Panc1 (cell line): ENCODE measurements at regions not wholly inside any gene's neighbourhood (a gene's known extent, or its start where the extent isn't known, plus 50 kb on each side); places are given as distances from the start of the nearest gene placed in this dataset.

Source experiments
- ATAC-seq: fragments of 200-7000 bp; cut with Tn5 transposase; 2 replicates; pipeline ENCODE4 v1.9.1; 2020; ENCODE audit warnings: mild to moderate bottlenecking, moderate library complexity
- BruUV-seq: library from RNA; stranded (reverse); fragments of 400-500 nt; replicated peaks from 2 replicates; lab custom pipeline; 2021; lab: Mats Ljungman, UMichigan
- CTCF ChIA-PET: fragments of 300-600 bp; sonication (Branson Sonifier 250); formaldehyde crosslinking; loops from one replicate; lab custom pipeline; 2022; ENCODE audit warnings: antibody characterized with exemption; lab: Charles Lee
- POLR2A ChIA-PET: fragments of 300-600 bp; sonication (Branson Sonifier 250); formaldehyde crosslinking; loops from one replicate; lab custom pipeline; 2022; ENCODE audit warnings: antibody characterized with exemption; lab: Charles Lee
- DNase-seq: peaks from one replicate; pipeline ENCODE4 v3.0.0-alpha.2; 2010; ENCODE audit warnings: low read depth, low spot score
- H3K27ac ChIP-seq: 2 replicates; pipeline ENCODE4 v1.5.1; 2011; ENCODE audit warnings: mild to moderate bottlenecking, low read length, inconsistent platforms
- H3K27me3 ChIP-seq: fragments of 200-500 bp; sonication (Bioruptor generic); 2 replicates; pipeline ENCODE4 v1.6.0; 2014; ENCODE audit warnings: low read length, inconsistent platforms; ENCODE audit not compliant: control insufficient read depth, insufficient read depth
- H3K36me3 ChIP-seq: fragments of 200-500 bp; sonication (Bioruptor generic); 2 replicates; pipeline ENCODE4 v1.5.1; 2014; ENCODE audit warnings: inconsistent platforms, mild to moderate bottlenecking, low read length, moderate library complexity; ENCODE audit not compliant: control insufficient read depth, insufficient read depth
- H3K4me1 ChIP-seq: 2 replicates; pipeline ENCODE4 v1.5.1; 2011; ENCODE audit warnings: inconsistent platforms, mild to moderate bottlenecking, low read length, moderate library complexity; ENCODE audit not compliant: control insufficient read depth, insufficient read depth
- H3K4me3 ChIP-seq, 2 experiments: 2 replicates each; pipeline ENCODE4 v1.5.1; 2011 to 2012; ENCODE audit warnings: low read depth in 2 of 2, low read length in 2 of 2, mild to moderate bottlenecking in 2 of 2, inconsistent platforms in 1 of 2, moderate library complexity in 1 of 2
- H3K9me3 ChIP-seq: fragments of 200-500 bp; sonication (Bioruptor generic); 2 replicates; pipeline ENCODE4 v1.5.1; 2014; ENCODE audit warnings: low read depth, mild to moderate bottlenecking, inconsistent platforms, low read length, moderate library complexity; ENCODE audit not compliant: control insufficient read depth, insufficient read depth
- POLR2AphosphoS5 ChIP-seq: IDR thresholded peaks from 2 replicates; pipeline ENCODE4 v1.6.1; 2012; ENCODE audit warnings: mild to moderate bottlenecking, low read depth, low read length, moderate library complexity
- SIN3A ChIP-seq: IDR thresholded peaks from 2 replicates; pipeline ENCODE4 v1.6.1; 2012; ENCODE audit warnings: low read depth, mild to moderate bottlenecking, low read length, moderate library complexity, borderline replicate concordance; ENCODE audit not compliant: insufficient read depth
- TCF7L2 ChIP-seq: IDR thresholded peaks from 2 replicates; pipeline ENCODE4 v1.6.1; 2011; ENCODE audit warnings: mild to moderate bottlenecking, low read depth, low read length, inconsistent platforms
- in situ Hi-C: cut with HindIII; loops from 2 replicates; pipeline ENCODE4 v1.10.0; 2016; ENCODE audit warnings: low sequenced_read_pairs, low pct_unique_long_range_greater_than_20kb
- intact Hi-C: fragments of 100-400 bp; cut with micrococcal nuclease; formaldehyde crosslinking; loops from one replicate; pipeline ENCODE4 v1.10.0; 2022; ENCODE audit not compliant: unreplicated experiment
- TF ChIP-seq, protein P1 (sequence below), 2 experiments: IDR thresholded peaks; 2 replicates each; pipeline ENCODE4 v1.6.1; 2011 to 2012; ENCODE audit warnings: low read depth in 2 of 2, control low read depth in 1 of 2, low read length in 1 of 2, mild to moderate bottlenecking in 1 of 2, moderate library complexity in 1 of 2; ENCODE audit not compliant: insufficient read depth in 1 of 2
- TF ChIP-seq, protein P2 (sequence below): fragments of 450-650 bp; IDR thresholded peaks from 2 replicates; pipeline ENCODE4 v1.5.1; 2017; ENCODE audit warnings: mild to moderate bottlenecking

DNA sequence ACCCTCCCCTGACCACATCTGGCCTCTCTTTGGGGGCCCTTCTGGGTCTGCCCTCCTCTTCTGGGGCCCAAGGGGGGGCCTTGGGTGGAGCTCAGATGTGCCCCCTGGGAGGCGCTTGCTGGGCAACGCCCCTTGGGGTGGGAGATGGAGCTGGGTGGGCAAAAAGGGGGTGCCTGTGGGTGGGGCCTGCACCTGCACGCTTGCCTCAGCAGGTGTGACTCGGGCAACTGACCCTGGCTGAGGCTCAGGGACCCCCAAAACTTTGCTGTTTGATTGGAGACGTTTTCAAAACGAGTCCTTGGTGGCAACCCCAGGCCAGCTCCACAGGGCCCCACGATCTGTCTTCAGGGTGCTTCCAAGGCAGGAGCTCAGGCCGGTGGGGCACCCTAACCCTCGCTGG, 105.3 kb downstream of the SIK1 start:
- CTCF ChIA-PET: no interaction called here

DNA sequence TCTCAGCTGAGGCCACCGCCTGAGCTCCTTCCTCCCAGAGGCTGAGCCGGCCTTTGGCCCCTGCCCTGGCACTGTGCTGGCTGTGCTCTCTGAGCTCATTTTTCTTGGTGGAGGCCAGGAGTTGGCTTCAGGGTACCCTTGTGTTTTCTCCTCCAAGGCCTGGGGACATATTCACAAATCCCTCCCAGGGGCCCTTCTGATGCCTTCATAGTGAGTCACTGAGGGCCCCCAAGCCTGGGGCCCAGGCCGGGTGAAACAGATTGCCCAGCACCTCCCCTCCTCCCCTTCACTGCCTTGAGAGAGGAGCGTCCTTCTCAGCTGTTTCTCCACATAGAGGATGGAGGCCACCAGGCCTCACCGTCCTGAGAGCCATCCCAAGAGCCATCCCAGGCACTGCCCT, 105.8 kb downstream of the SIK1 start:
- ChIA-PET CTCF (no interaction called here), POLR2A (interaction anchor here (0.6 kb wide), 1 partner anchor 40 kb away, joined by 3 read pairs; no protein-coding TSS in a partner anchor)

More for the DNA sequence above, 105.3 kb downstream of the SIK1 start:
- no peak for ATAC-seq
- Histone ChIP-seq H3K4me1 (no peaks in the 10 kb centered on the region), H3K27me3 (no peaks in the 10 kb centered on the region), H3K4me3 (no peak overlapping the region), H3K9me3 (no peaks in the 10 kb centered on the region), H3K36me3 (no peaks in the 10 kb centered on the region), H3K27ac (no peak overlapping the region)
- TF ChIP-seq, protein P1, sequence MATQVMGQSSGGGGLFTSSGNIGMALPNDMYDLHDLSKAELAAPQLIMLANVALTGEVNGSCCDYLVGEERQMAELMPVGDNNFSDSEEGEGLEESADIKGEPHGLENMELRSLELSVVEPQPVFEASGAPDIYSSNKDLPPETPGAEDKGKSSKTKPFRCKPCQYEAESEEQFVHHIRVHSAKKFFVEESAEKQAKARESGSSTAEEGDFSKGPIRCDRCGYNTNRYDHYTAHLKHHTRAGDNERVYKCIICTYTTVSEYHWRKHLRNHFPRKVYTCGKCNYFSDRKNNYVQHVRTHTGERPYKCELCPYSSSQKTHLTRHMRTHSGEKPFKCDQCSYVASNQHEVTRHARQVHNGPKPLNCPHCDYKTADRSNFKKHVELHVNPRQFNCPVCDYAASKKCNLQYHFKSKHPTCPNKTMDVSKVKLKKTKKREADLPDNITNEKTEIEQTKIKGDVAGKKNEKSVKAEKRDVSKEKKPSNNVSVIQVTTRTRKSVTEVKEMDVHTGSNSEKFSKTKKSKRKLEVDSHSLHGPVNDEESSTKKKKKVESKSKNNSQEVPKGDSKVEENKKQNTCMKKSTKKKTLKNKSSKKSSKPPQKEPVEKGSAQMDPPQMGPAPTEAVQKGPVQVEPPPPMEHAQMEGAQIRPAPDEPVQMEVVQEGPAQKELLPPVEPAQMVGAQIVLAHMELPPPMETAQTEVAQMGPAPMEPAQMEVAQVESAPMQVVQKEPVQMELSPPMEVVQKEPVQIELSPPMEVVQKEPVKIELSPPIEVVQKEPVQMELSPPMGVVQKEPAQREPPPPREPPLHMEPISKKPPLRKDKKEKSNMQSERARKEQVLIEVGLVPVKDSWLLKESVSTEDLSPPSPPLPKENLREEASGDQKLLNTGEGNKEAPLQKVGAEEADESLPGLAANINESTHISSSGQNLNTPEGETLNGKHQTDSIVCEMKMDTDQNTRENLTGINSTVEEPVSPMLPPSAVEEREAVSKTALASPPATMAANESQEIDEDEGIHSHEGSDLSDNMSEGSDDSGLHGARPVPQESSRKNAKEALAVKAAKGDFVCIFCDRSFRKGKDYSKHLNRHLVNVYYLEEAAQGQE (IDR thresholded peaks at IDR 0.05; ENCODE audit: insufficient read depth in 1 of 2, low read depth in 2 of 2, low read length in 1 of 2): no peak
- TF ChIP-seq TCF7L2: no peak
- no peak for TF ChIP-seq POLR2AphosphoS5
- TF ChIP-seq SIN3A: no peak
- TF ChIP-seq, protein P2, sequence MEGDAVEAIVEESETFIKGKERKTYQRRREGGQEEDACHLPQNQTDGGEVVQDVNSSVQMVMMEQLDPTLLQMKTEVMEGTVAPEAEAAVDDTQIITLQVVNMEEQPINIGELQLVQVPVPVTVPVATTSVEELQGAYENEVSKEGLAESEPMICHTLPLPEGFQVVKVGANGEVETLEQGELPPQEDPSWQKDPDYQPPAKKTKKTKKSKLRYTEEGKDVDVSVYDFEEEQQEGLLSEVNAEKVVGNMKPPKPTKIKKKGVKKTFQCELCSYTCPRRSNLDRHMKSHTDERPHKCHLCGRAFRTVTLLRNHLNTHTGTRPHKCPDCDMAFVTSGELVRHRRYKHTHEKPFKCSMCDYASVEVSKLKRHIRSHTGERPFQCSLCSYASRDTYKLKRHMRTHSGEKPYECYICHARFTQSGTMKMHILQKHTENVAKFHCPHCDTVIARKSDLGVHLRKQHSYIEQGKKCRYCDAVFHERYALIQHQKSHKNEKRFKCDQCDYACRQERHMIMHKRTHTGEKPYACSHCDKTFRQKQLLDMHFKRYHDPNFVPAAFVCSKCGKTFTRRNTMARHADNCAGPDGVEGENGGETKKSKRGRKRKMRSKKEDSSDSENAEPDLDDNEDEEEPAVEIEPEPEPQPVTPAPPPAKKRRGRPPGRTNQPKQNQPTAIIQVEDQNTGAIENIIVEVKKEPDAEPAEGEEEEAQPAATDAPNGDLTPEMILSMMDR: no peak
- BruUV-seq: no TSS peak
- DNase-seq: no peak
- POLR2A ChIA-PET: interaction anchor here (0.6 kb wide), 1 partner anchor 40 kb away, joined by 3 read pairs; no protein-coding TSS in a partner anchor
- in situ Hi-C loops: no loop called here
- intact Hi-C loops: no loop called here

More for the DNA sequence above, 105.8 kb downstream of the SIK1 start:
- BruUV-seq: no TSS peak
- Histone ChIP-seq H3K4me1 (no peaks in the 10 kb centered on the region), H3K9me3 (no peaks in the 10 kb centered on the region), H3K4me3 (no peak overlapping the region), H3K27ac (no peak overlapping the region), H3K27me3 (no peaks in the 10 kb centered on the region), H3K36me3 (no peaks in the 10 kb centered on the region)
- in situ Hi-C loops (no loop called here), intact Hi-C loops (no loop called here)
- no peak for TF ChIP-seq POLR2AphosphoS5
- TF ChIP-seq, protein P1 (IDR thresholded peaks at IDR 0.05; ENCODE audit: insufficient read depth in 1 of 2, low read depth in 2 of 2, low read length in 1 of 2): no peak
- TF ChIP-seq TCF7L2: no peak
- TF ChIP-seq, protein P2: no peak
- no peak for TF ChIP-seq SIN3A
- ATAC-seq: no peak
- no peak for DNase-seq
